ENCODE measurements at regions not wholly inside any gene's neighbourhood (a gene's known extent, or its start where the extent isn't known, plus 50 kb on each side); places are given as distances from the start of the nearest gene placed in this dataset.
"Not testable (repeated sequence)": the region's sequence is repeated elsewhere in the genome, so short reads cannot be mapped to it uniquely, and the experiment has no call there.

GRCh38 chr7:109331423-109331822 lies 761.7 kb downstream of the DNAJB9 start:
- no peak for DNase-seq

- no peak for DNase-seq
These were observed 766.3 kb downstream of the DNAJB9 start for GRCh38 chr7:109335951-109336350.

GRCh38 chr7:109336531-109336930 lies 766.9 kb downstream of the DNAJB9 start:
- DNase-seq: no peak

- no peak for DNase-seq
These were observed 774.0 kb downstream of the DNAJB9 start for GRCh38 chr7:109343678-109344077.

- no peak for DNase-seq
These were observed 781.8 kb downstream of the DNAJB9 start for GRCh38 chr7:109351493-109351892.

- DNase-seq: no peak
These were observed 784.3 kb downstream of the DNAJB9 start for GRCh38 chr7:109354000-109354399.

- no peak for DNase-seq
These were observed 784.9 kb downstream of the DNAJB9 start for GRCh38 chr7:109354552-109354951.

- DNase-seq: no peak
These were observed 806.1 kb downstream of the DNAJB9 start for GRCh38 chr7:109375823-109376222.

GRCh38 chr7:109376576-109376975 lies 806.9 kb downstream of the DNAJB9 start:
- DNase-seq: no peak

GRCh38 chr7:109377076-109377884 lies 807.6 kb downstream of the DNAJB9 start:
- no peak for DNase-seq

GRCh38 chr7:109386959-109387358 lies 817.3 kb downstream of the DNAJB9 start:
- DNase-seq: no peak

GRCh38 chr7:109387530-109387929 lies 817.9 kb downstream of the DNAJB9 start:
- DNase-seq: no peak

- DNase-seq: no peak
These were observed 821.6 kb downstream of the DNAJB9 start for GRCh38 chr7:109391240-109391639.

GRCh38 chr7:109402107-109402506 lies 832.4 kb downstream of the DNAJB9 start:
- no peak for DNase-seq

- no peak for DNase-seq
These were observed 838.1 kb downstream of the DNAJB9 start for GRCh38 chr7:109407756-109408155.

- DNase-seq: no peak
These were observed 868.3 kb downstream of the DNAJB9 start for GRCh38 chr7:109437957-109438356.

- DNase-seq: no peak
These were observed 880.1 kb downstream of the DNAJB9 start for GRCh38 chr7:109449760-109450159.

GRCh38 chr7:109456116-109456515 lies 886.4 kb downstream of the DNAJB9 start:
- no peak for DNase-seq

- no peak for DNase-seq
These were observed 890.6 kb downstream of the DNAJB9 start for GRCh38 chr7:109460296-109460695.

- DNase-seq: no peak
These were observed 892.5 kb downstream of the DNAJB9 start for GRCh38 chr7:109462171-109462570.

GRCh38 chr7:109467729-109468128 lies 898.1 kb downstream of the DNAJB9 start:
- not testable (repeated sequence) for DNase-seq

- no peak for DNase-seq
These were observed 903.5 kb downstream of the DNAJB9 start for GRCh38 chr7:109473172-109473571.

GRCh38 chr7:109476409-109476808 lies 906.7 kb downstream of the DNAJB9 start:
- DNase-seq: no peak

GRCh38 chr7:109479388-109479787 lies 909.7 kb downstream of the DNAJB9 start:
- DNase-seq: peak; percentile 2

GRCh38 chr7:109490607-109491006 lies 920.9 kb downstream of the DNAJB9 start:
- not testable (repeated sequence) for DNase-seq

Data from hematopoietic multipotent progenitor cell treated with erythropoietin and hydrocortisone succinate and interleukin-3 and kit ligand, for 4 days (in vitro differentiated cells).